GM23248 (cell line): ENCODE measurements at regions not wholly inside any gene's neighbourhood (a gene's known extent, or its start where the extent isn't known, plus 50 kb on each side); places are given as distances from the start of the nearest gene placed in this dataset.

Experiments
- DNase-seq: peaks from one replicate; pipeline ENCODE4 v3.0.0-alpha.2; 2015
- H2AFZ ChIP-seq: fragments of 200-600 bp; sonication (generic); 2 replicates; pipeline ENCODE4 v1.6.1; 2016; ENCODE audit warnings: antibody characterized with exemption
- H3F3A ChIP-seq: fragments of 200-600 bp; sonication (generic); 2 replicates; pipeline ENCODE4 v1.6.1; 2016; ENCODE audit warnings: mild to moderate bottlenecking, antibody characterized with exemption, mixed run types; ENCODE audit not compliant: insufficient read depth
- H3K27ac ChIP-seq: fragments of 200-600 bp; sonication (generic); 2 replicates; pipeline ENCODE4 v1.5.1; 2016; ENCODE audit warnings: mild to moderate bottlenecking
- H3K27me3 ChIP-seq: fragments of 200-600 bp; sonication (generic); replicated peaks from 2 replicates; pipeline ENCODE4 v1.6.1; 2016; ENCODE audit warnings: mild to moderate bottlenecking; ENCODE audit not compliant: insufficient read depth
- H3K36me3 ChIP-seq: fragments of 200-600 bp; sonication (generic); 2 replicates; pipeline ENCODE4 v1.6.1; 2016; ENCODE audit warnings: low read depth, mild to moderate bottlenecking
- H3K4me1 ChIP-seq: fragments of 200-600 bp; sonication (generic); 2 replicates; pipeline ENCODE4 v1.6.1; 2016; ENCODE audit warnings: mild to moderate bottlenecking; ENCODE audit not compliant: insufficient read depth
- H3K4me2 ChIP-seq: fragments of 200-600 bp; sonication (generic); one replicate; pipeline ENCODE4 v1.6.1; 2016; ENCODE audit warnings: mild to moderate bottlenecking; ENCODE audit not compliant: unreplicated experiment
- H3K4me3 ChIP-seq: fragments of 200-600 bp; sonication (generic); 2 replicates; pipeline ENCODE4 v1.5.1; 2016; ENCODE audit warnings: mild to moderate bottlenecking
- H3K79me2 ChIP-seq: fragments of 200-600 bp; sonication (generic); 2 replicates; pipeline ENCODE4 v1.6.1; 2016; ENCODE audit warnings: mild to moderate bottlenecking; ENCODE audit not compliant: insufficient read depth
- H3K9ac ChIP-seq: fragments of 200-600 bp; sonication (generic); 2 replicates; pipeline ENCODE4 v1.6.1; 2016; ENCODE audit warnings: mild to moderate bottlenecking
- H3K9me2 ChIP-seq: fragments of 200-600 bp; sonication (generic); 2 replicates; pipeline ENCODE4 v1.6.1; 2016; ENCODE audit warnings: mixed run types, mild to moderate bottlenecking, moderate library complexity; ENCODE audit not compliant: insufficient read depth
- H3K9me3 ChIP-seq: fragments of 200-600 bp; sonication (generic); one replicate; pipeline ENCODE4 v1.6.1; 2017; ENCODE audit warnings: low read depth
- H4K20me1 ChIP-seq: fragments of 200-600 bp; sonication (generic); 2 replicates; pipeline ENCODE4 v1.6.0; 2016; ENCODE audit not compliant: insufficient read depth
- EZH2 ChIP-seq: fragments of 200-600 bp; sonication (generic); IDR thresholded peaks from 2 replicates; pipeline ENCODE4 v1.6.1; 2018; ENCODE audit warnings: antibody characterized with exemption, mild to moderate bottlenecking; ENCODE audit not compliant: insufficient read depth, poor library complexity, severe bottlenecking
- EZH2phosphoT487 ChIP-seq: fragments of 200-600 bp; sonication (generic); IDR thresholded peaks from 2 replicates; pipeline ENCODE4 v1.6.1; 2018; ENCODE audit warnings: antibody characterized with exemption, moderate library complexity, mild to moderate bottlenecking, low read depth; ENCODE audit not compliant: insufficient read depth
- WGBS, 2 experiments: methylation state at CpG; one replicate each; pipeline ENCODE4 v1.1.6; 2015 to 2017; ENCODE audit warnings: low lambda C conversion rate in 2 of 2, low coverage in 1 of 2; ENCODE audit errors: missing lambda C conversion rate in 2 of 2; 5-methylcytosine and 5-hydroxymethylcytosine counted together
- in situ Hi-C: fragments of 300-500 bp; cut with MboI; formaldehyde crosslinking; loops from 2 replicates; pipeline ENCODE4 v1.15.0; 2020

DNA sequence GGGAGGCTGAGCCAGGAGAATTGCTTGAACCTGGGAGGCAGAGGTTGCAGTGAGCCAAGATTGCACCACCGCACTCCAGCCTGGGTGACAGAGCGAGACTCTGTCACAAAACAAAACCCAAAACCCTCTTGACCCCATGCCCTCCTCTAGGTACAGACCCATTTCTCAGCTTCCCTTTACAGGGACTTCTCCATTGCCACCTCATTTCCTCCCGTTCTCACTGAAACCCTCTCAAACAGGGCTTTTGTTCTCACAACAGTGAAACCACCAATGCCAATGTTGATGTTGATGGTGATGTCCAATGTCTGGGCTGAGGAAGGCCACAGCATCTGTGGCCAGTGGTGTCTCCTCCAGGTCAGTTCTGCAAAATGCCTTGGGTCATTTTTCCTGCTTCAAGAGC, 69.0 kb upstream of the ZCCHC2 start:
- Histone ChIP-seq H3K79me2 (no peaks in the 10 kb centered on the region), H3K9me3 (no peaks in the 10 kb centered on the region), H3K4me2 (no peak overlapping the region), H3K27ac (no peak overlapping the region), H3K36me3 (no peaks in the 10 kb centered on the region), H3K4me3 (no peak overlapping the region), H2AFZ (no peak overlapping the region), H3K27me3 (no peaks in the 10 kb centered on the region), H4K20me1 (no peaks in the 10 kb centered on the region), H3K4me1 (peaks cover 23% of the 10 kb centered on the region), H3K9ac (no peak overlapping the region), H3F3A (peaks cover 15% of the 10 kb centered on the region; the same call in 1 of the 2 replicates), H3K9me2 (no peaks in the 10 kb centered on the region)
- TF ChIP-seq EZH2phosphoT487 (no peak), EZH2 (no peak)
- DNase-seq = no peak
- in situ Hi-C loops = no loop called here
- WGBS, 2 experiments = 93 to 96% methylated on average over 3 of the region's 3 CpGs

DNA sequence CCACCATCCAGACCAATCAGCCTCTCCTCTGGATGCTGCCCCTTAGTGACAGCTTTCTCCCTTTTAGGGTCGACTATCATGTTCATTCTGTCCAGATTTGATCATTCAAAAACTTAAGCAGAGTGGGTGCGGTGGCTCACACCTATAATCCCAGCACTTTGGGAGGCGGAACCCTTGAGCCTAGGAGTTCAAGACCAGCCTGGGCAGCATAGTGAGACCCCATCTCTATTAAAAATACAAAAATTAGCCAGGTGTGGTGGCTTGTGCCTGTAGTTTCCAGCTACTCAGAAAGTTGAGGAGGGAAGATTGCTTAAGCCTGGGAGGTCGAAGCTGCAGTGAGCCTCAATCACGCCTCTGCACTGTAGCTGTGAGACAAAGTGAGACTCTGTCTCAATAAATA, 68.3 kb upstream of the ZCCHC2 start:
- H3K27me3 ChIP-seq = no peaks in the 10 kb centered on the region
- TF ChIP-seq EZH2 (no peak), EZH2phosphoT487 (no peak)
- H3F3A ChIP-seq = peaks cover 15% of the 10 kb centered on the region; the same call in 1 of the 2 replicates
- no peaks in the 10 kb centered on the region for H3K36me3 ChIP-seq
- H3K4me3 ChIP-seq = no peak overlapping the region
- no peak for DNase-seq
- H3K4me2 ChIP-seq = no peak overlapping the region
- H3K9me2 ChIP-seq = no peaks in the 10 kb centered on the region
- H3K4me1 ChIP-seq = peaks cover 23% of the 10 kb centered on the region
- H3K9me3 ChIP-seq = no peaks in the 10 kb centered on the region
- no peak overlapping the region for H3K27ac ChIP-seq
- H4K20me1 ChIP-seq = no peaks in the 10 kb centered on the region
- H3K9ac ChIP-seq = no peak overlapping the region
- H2AFZ ChIP-seq = no peak overlapping the region
- H3K79me2 ChIP-seq = no peaks in the 10 kb centered on the region
- WGBS, 2 experiments = 86 to 93% methylated on average over 5 of the region's 5 CpGs
- in situ Hi-C loops = no loop called here

DNA sequence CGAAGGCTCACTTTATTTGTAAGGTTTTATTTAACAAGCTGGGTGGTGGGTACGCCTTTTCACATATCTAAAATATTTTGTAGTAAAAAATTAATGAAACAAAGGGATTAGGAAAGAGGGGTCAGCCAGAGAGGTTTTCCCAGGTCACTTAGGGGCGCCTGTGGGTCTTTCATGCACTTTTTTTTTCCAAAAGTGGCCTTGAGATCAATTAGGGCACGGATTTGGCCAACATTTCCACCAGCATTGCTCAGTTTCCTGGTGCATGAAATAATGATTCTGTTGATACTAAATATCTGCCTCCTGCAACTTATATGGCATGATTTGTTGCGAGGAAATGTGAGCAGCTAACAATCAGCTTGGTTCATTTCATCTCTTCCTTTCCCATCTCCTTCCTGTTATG, 67.6 kb upstream of the ZCCHC2 start:
- DNase-seq = no peak
- Histone ChIP-seq H3K4me3 (no peak overlapping the region), H3K4me1 (peaks cover 23% of the 10 kb centered on the region), H3K9me3 (no peaks in the 10 kb centered on the region), H3K4me2 (no peak overlapping the region), H2AFZ (no peak overlapping the region), H4K20me1 (no peaks in the 10 kb centered on the region), H3K27ac (no peak overlapping the region), H3K9me2 (no peaks in the 10 kb centered on the region), H3K79me2 (no peaks in the 10 kb centered on the region), H3F3A (peaks cover 11% of the 10 kb centered on the region; the same call in 1 of the 2 replicates), H3K9ac (no peak overlapping the region), H3K27me3 (no peaks in the 10 kb centered on the region), H3K36me3 (no peaks in the 10 kb centered on the region)
- 72 to 75% methylated on average over 5 of the region's 5 CpGs for WGBS, 2 experiments
- in situ Hi-C loops = no loop called here
- TF ChIP-seq EZH2 = no peak
- TF ChIP-seq EZH2phosphoT487 = no peak

DNA sequence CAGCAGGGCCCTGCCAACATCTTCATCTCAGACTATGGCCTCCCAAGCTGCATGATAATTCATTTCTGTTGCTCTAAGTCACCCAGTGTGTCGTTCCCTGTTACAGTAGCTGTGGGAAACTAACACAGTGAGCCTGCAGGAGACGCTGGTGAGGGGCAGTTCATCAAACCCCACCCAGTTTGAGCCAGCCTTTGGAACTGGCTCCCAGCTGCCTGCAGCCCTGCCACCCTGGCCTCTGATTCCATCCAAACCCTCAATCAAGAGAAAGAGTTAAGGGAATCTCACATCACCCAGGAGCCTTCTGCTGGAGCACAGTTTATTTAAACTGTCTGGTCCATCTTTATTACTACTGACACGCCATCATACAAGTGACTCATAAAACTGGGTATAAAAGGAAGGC, 64.9 kb upstream of the ZCCHC2 start:
- in situ Hi-C loops = no loop called here
- Histone ChIP-seq H3K36me3 (no peaks in the 10 kb centered on the region), H3K4me3 (no peak overlapping the region), H3K27ac (no peak overlapping the region), H3K9me2 (no peaks in the 10 kb centered on the region), H3K27me3 (no peaks in the 10 kb centered on the region), H3K4me1 (peaks cover 7% of the 10 kb centered on the region; the same call in 1 of the 2 replicates), H2AFZ (no peak overlapping the region), H3K4me2 (no peak overlapping the region), H4K20me1 (no peaks in the 10 kb centered on the region), H3K9ac (no peak overlapping the region), H3K9me3 (no peaks in the 10 kb centered on the region), H3K79me2 (no peaks in the 10 kb centered on the region), H3F3A (no peaks in the 10 kb centered on the region)
- TF ChIP-seq EZH2phosphoT487 = no peak
- no peak for TF ChIP-seq EZH2
- DNase-seq = no peak
- 62 to 65% methylated on average over 3 of the region's 3 CpGs for WGBS, 2 experiments

DNA sequence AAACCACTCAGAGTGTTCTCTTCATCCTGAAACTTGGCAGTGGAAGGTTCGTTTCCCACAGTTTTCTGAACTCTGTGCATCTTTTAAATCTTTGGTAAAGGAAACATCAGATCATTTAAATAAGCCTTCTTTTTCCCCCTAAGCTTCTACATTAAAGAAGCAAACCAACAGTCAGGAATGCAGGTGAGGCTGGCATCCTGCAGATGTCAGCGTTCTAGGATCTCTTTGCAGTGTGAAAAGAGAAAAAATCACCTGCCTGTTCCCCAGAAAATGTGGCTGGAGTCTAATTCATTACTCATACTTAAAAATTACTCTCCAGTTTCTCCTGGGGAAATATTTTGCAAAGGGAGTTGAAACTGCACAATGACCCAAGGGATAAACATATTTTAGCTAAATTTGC, 64.5 kb upstream of the ZCCHC2 start:
- no peaks in the 10 kb centered on the region for H3K36me3 ChIP-seq
- no peaks in the 10 kb centered on the region for H3K79me2 ChIP-seq
- peaks cover 7% of the 10 kb centered on the region; the same call in 1 of the 2 replicates for H3K4me1 ChIP-seq
- no peaks in the 10 kb centered on the region for H4K20me1 ChIP-seq
- no peaks in the 10 kb centered on the region for H3K9me2 ChIP-seq
- H3K4me2 ChIP-seq = no peak overlapping the region
- WGBS, 2 experiments = 80 to 84% methylated on average over 2 of the region's 2 CpGs
- DNase-seq = no peak
- in situ Hi-C loops = no loop called here
- H3K9ac ChIP-seq = no peak overlapping the region
- no peak overlapping the region for H2AFZ ChIP-seq
- no peak overlapping the region for H3K27ac ChIP-seq
- no peak overlapping the region for H3K4me3 ChIP-seq
- H3K9me3 ChIP-seq = no peaks in the 10 kb centered on the region
- no peak for TF ChIP-seq EZH2
- TF ChIP-seq EZH2phosphoT487 = no peak
- H3K27me3 ChIP-seq = no peaks in the 10 kb centered on the region
- no peaks in the 10 kb centered on the region for H3F3A ChIP-seq
